ENCODE measurements at regions not wholly inside any gene's neighbourhood (a gene's known extent, or its start where the extent isn't known, plus 50 kb on each side); places are given as distances from the start of the nearest gene placed in this dataset.
A peak's percentile ranks its signal among the peaks of the same experiment; 100 is the strongest.

DNA sequence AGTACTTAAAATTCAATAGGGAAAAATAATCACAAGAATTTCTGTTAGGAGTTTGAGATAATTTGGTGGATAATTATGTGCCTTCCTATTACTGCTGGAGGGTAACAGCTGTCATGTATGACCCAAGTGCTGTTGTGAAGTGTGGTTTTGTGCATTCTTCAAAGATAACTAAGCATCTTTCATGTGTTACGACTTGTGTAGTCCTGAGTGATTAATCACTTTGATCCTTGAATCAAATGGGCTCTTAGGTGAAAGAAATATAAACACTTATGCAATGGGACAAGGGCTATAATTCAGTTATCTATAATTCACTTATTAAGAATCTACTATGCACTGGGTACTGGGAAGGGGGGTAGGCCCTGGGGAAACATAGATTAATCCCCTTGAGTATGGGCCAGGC, 89.0 kb downstream of the CH25H start:
- no peak overlapping the region for H3K27ac ChIP-seq
- ATAC-seq (no peak), DNase-seq (no peak)
- intact Hi-C loops (cut with DNase I): no loop called here
- no peaks in the 10 kb centered on the region for H3K9me3 ChIP-seq
- H3K36me3 ChIP-seq: no peaks in the 10 kb centered on the region
- TF ChIP-seq POLR2A (IDR thresholded peaks at IDR 0.05): no peak
- TF ChIP-seq, protein P1, sequence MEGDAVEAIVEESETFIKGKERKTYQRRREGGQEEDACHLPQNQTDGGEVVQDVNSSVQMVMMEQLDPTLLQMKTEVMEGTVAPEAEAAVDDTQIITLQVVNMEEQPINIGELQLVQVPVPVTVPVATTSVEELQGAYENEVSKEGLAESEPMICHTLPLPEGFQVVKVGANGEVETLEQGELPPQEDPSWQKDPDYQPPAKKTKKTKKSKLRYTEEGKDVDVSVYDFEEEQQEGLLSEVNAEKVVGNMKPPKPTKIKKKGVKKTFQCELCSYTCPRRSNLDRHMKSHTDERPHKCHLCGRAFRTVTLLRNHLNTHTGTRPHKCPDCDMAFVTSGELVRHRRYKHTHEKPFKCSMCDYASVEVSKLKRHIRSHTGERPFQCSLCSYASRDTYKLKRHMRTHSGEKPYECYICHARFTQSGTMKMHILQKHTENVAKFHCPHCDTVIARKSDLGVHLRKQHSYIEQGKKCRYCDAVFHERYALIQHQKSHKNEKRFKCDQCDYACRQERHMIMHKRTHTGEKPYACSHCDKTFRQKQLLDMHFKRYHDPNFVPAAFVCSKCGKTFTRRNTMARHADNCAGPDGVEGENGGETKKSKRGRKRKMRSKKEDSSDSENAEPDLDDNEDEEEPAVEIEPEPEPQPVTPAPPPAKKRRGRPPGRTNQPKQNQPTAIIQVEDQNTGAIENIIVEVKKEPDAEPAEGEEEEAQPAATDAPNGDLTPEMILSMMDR (IDR thresholded peaks at IDR 0.05): no peak
- 86% methylated on average over 1 of the region's 1 CpG for WGBS (ENCODE audit: insufficient coverage, low coverage, low lambda C conversion rate, missing lambda C conversion rate)
- no peaks in the 10 kb centered on the region for H3K4me1 ChIP-seq
- H3K4me3 ChIP-seq: no peak overlapping the region
- no peaks in the 10 kb centered on the region for H3K27me3 ChIP-seq

DNA sequence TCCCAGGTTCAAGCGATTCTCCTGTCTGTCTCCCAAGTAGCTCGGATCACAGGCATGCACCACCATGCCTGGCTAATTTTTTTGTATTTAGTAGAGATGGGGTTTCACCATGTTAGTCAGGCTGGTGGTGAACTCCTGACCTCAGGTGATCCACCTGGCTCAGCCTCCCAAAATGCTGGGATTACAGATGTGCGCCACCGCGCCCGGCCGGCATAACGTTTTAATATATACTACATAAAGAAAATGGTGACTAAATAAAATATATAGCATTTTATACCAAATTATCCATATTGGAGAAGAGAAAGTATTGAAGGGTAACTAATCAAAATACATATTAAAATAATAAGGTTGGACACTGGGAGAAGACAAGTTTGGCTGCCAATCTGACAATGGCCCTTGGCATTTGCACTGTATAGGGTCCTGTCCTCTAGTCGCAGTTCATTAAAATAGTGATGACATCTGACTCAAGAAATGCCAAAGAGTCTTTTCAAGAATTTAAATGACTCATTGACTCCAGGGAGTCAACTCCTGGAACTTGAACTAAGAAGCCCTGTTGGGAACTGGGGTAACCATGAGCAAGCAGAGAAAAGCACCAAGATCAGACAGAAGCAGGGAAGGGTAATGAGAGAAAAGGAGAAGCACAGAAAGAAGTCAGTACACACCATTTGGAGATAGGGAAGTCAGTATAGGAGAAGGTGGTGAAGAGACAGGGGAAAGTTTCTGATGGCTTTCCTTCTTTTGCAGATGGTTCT, 91.1 kb downstream of the CH25H start:
- intact Hi-C loops (cut with DNase I): no loop called here
- Histone ChIP-seq H3K4me1 (no peaks in the 10 kb centered on the region), H3K4me3 (no peak overlapping the region), H3K9me3 (no peaks in the 10 kb centered on the region), H3K27me3 (no peaks in the 10 kb centered on the region), H3K27ac (no peak overlapping the region), H3K36me3 (no peaks in the 10 kb centered on the region)
- ATAC-seq (no peak), DNase-seq (no peak)
- TF ChIP-seq POLR2A (IDR thresholded peaks at IDR 0.05): no peak
- 89% methylated on average over 7 of the region's 9 CpGs for WGBS (ENCODE audit: insufficient coverage, low coverage, low lambda C conversion rate, missing lambda C conversion rate)

DNA sequence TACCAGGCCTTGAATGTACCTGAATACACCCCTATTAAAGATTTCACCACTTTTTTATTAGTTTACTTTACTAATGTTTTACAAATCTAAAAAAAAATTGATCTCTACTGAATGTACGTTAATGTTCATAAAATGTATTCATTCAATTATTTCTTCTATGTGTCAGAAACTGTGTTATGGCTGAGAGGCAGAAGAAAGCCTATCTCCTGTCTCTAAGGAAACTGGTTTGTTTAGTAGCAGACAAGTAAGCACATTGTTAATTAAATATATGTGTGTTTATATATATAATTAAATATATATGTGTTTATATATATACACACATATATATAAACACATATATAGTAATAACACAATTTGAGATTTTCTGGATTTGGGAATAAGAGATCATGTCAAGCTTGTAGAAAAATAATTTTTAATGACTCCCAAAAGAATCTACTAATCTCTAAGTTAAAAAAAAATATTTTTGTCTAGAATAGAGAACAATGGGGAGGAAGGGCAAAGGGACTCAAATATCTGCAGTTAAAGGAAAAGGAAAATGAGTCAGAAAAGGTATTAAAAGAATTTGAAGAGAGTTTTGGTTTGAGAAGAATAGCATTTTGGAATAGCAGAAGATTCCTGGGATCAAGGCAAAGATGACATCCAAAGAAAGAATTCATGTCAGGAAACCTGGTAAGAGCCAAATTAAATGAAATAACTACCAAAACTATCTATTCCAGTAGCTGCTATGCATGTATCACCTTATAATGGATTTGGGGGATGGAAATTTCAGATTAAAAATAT, 92.1 kb downstream of the CH25H start:
- TF ChIP-seq, protein P1 (IDR thresholded peaks at IDR 0.05): no peak
- TF ChIP-seq POLR2A (IDR thresholded peaks at IDR 0.05): no peak
- Histone ChIP-seq H3K4me3 (no peak overlapping the region), H3K9me3 (no peaks in the 10 kb centered on the region), H3K4me1 (no peaks in the 10 kb centered on the region), H3K36me3 (no peaks in the 10 kb centered on the region), H3K27me3 (no peaks in the 10 kb centered on the region), H3K27ac (no peak overlapping the region)
- ATAC-seq: peak in 1 of 4 donors; percentile 41
- intact Hi-C loops (cut with DNase I): no loop called here
- 52% methylated on average over 1 of the region's 1 CpG for WGBS (ENCODE audit: insufficient coverage, low coverage, low lambda C conversion rate, missing lambda C conversion rate)
- DNase-seq: no peak

DNA sequence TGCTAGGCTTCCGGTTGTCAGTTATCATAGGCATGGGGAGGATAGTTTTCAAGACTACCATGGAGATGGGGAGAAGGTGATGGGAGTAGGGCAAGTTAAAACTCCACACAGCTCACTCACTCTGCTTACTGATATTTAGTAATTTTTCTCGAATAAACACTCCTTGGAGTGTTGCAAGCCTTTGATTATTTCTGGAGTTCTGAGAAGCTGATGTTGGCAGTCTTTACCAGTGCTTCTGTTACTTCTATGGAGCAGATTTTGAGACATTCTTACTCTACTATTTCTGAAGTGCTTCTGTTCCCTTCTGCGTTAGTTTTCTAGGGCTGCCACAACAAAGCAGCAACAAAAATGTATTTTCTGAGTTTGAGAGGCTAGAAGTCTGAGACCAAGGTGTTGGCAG, 104.4 kb downstream of the CH25H start:
- DNase-seq: no peak
- Histone ChIP-seq H3K9me3 (no peaks in the 10 kb centered on the region), H3K4me3 (no peak overlapping the region), H3K4me1 (no peaks in the 10 kb centered on the region), H3K27ac (no peak overlapping the region), H3K27me3 (no peaks in the 10 kb centered on the region), H3K36me3 (no peaks in the 10 kb centered on the region)
- intact Hi-C loops (cut with DNase I): no loop called here
- no peak for TF ChIP-seq POLR2A (IDR thresholded peaks at IDR 0.05)
- TF ChIP-seq, protein P1 (IDR thresholded peaks at IDR 0.05): no peak
- ATAC-seq: no peak
- 55% methylated on average over 3 of the region's 3 CpGs for WGBS (ENCODE audit: insufficient coverage, low coverage, low lambda C conversion rate, missing lambda C conversion rate)

DNA sequence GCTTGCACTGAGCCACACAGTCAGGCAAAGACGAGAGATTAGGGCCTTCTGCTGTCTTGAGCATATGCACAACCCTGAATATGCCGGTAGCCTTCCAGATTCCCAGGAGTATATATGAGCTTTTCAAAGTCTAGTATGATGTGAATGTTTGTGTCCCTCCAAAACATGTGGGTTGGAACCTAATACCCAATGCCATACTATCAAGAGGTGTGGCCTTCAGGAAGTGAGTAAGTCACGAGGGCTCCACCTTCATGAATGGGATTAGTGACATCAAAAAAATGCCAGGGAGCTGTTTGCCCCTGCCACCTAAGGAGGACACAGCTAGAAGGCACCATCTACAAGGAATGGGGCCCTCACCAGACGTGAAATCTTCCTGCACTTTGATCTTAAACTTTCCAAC, 105.2 kb downstream of the CH25H start:
- intact Hi-C loops (cut with DNase I): no loop called here
- Histone ChIP-seq H3K4me1 (no peaks in the 10 kb centered on the region), H3K36me3 (no peaks in the 10 kb centered on the region), H3K27ac (no peak overlapping the region), H3K9me3 (no peaks in the 10 kb centered on the region), H3K4me3 (no peak overlapping the region), H3K27me3 (no peaks in the 10 kb centered on the region)
- no peak for TF ChIP-seq POLR2A (IDR thresholded peaks at IDR 0.05)
- TF ChIP-seq, protein P1 (IDR thresholded peaks at IDR 0.05): no peak
- 77% methylated on average over 4 of the region's 4 CpGs for WGBS (ENCODE audit: insufficient coverage, low coverage, low lambda C conversion rate, missing lambda C conversion rate)
- ATAC-seq: no peak
- DNase-seq: no peak
